ENCODE measurements at regions not wholly inside any gene's neighbourhood (a gene's known extent, or its start where the extent isn't known, plus 50 kb on each side); places are given as distances from the start of the nearest gene placed in this dataset.
"Not testable (repeated sequence)": the region's sequence is repeated elsewhere in the genome, so short reads cannot be mapped to it uniquely, and the experiment has no call there.

- DNase-seq (ENCODE audit: low read depth, low spot score), result no peak
Measured at GRCh38 chr4:97359826-97360225, 783.5 kb downstream of the STPG2 start.

DNA sequence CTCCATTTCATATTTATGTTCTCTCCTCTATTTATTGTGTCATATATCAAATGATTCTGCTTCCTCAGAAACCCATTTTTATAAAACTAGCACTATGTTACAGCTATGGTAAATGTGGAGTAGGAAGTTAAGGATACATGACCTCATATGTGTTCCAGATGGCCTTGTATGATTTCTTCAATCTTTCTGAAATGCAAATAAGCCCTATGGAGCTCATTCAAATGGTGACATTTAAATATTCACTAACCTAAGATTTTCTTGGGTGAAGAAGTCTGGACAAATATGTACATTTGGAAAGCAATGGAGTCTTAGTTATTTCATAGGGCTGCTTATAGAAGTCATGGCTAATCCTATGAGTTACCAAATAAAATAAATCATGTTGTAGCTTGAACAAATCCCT lies 782.5 kb downstream of the STPG2 start:
- no peak for DNase-seq (ENCODE audit: low read depth, low spot score)

DNA sequence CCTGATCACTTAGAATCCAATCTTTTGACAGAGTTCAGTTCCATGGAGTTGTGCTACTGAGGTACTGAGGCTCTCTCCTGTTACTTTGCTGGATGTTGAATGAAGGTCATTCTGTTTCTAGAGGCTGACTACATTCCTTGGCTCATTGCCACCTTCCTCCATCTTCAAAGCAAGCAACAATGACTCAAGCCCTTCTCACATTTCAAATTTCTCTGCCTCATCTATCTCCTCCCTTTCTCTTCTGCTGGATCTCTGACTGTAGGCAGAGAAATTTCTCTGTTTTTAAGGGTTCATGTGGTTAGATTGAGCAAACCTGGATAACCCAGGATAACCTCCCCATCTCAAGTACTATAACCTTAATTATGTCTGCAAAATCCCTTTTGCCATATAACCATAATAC lies 775.4 kb downstream of the STPG2 start:
- no peak for DNase-seq (ENCODE audit: low read depth, low spot score)

- DNase-seq (ENCODE audit: low read depth, low spot score), result no peak
Measured at GRCh38 chr4:97370568-97370967, 772.7 kb downstream of the STPG2 start.

- DNase-seq (ENCODE audit: low read depth, low spot score), result no peak
Measured at GRCh38 chr4:97374526-97374925, 768.8 kb downstream of the STPG2 start.

DNA sequence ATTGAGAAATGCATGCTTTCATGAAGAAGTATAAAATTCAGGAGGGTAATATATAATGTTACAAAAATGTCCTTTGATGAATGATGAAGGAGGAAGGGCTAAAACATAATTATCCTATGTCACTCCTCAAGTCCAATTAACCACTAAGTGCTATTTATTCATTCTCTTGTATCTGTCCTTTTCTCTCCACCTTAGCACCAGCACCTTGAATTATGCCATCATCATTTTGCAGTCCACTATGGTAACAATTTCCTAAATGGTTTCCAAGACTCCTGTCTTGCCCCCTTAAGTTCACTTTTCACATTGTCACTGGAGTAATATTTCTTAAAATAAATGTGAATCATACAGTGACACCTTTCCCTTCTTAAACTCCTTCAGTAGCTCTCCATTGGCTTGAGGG lies 756.3 kb downstream of the STPG2 start:
- no peak for DNase-seq (ENCODE audit: low read depth, low spot score)

DNA sequence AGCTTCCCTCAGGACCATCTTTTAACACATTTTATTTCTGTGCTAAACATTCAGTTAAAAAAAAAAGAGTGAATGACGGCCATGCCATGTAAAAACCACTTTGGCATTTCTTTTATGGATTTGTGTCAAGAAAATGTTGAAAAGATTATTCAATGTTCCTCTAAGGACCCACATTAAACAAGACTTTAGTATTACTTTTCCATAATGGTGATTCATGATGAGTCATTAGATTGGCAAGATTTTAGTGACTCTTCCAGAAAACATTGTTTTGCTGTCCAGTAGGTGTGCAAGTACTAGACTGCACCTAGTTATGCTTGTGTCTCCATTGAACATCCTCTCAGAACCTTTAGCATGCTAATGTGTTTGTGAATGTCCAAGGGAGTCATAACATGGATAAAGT lies 748.6 kb downstream of the STPG2 start:
- DNase-seq (ENCODE audit: low read depth, low spot score), result no peak

- DNase-seq (ENCODE audit: low read depth, low spot score), result no peak
Measured at GRCh38 chr4:97396097-97396496, 747.2 kb downstream of the STPG2 start.

- DNase-seq (ENCODE audit: low read depth, low spot score), result no peak
Measured at GRCh38 chr4:97396605-97397004, 746.7 kb downstream of the STPG2 start.

- DNase-seq (ENCODE audit: low read depth, low spot score), result no peak
Measured at GRCh38 chr4:97404876-97405523, 738.3 kb downstream of the STPG2 start.

DNA sequence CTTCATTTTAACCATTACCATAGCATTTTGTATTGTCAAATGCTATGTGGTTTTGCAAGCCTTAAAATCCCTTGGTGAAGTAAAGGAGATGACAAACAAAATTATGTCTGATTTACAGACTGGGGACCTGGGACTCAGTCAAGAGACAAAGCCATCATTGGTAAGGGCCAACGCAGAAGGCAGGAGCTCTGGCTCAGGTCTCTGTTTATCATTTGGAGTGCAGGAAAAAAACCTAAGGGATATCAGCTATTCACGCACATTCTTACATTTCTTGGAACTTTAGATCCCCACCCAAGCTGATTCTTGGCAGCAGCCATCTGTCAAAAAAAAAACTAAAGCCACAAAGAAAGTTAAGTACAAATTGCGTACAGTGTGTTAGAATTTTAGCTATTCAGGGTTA lies 731.9 kb downstream of the STPG2 start:
- DNase-seq (ENCODE audit: low read depth, low spot score), result no peak

- DNase-seq (ENCODE audit: low read depth, low spot score), result no peak
Measured at GRCh38 chr4:97412331-97412730, 730.9 kb downstream of the STPG2 start.

DNA sequence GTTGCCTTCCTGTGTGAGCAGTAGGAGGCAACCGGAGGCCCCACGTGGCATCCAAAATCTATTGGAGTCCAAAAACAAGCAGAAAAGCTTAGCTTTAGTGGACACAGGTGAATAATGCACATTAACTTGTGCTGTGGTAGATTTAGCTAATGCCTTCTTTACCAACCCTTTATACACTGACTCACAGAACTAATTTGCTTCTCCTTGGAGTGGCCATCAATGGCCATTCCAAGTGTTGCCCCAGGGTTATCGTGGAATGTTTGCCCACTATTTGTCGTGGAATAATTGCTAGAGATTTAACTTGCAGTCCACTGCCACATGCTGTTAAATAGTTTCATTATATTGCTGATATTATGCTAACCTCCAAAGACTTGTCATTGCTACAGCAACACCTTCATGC lies 729.1 kb downstream of the STPG2 start:
- DNase-seq (ENCODE audit: low read depth, low spot score), result no peak

GRCh38 chr4:97432551-97432950 lies 710.7 kb downstream of the STPG2 start:
- no peak for DNase-seq (ENCODE audit: low read depth, low spot score)

GRCh38 chr4:97437998-97438705 lies 705.1 kb downstream of the STPG2 start:
- not testable (repeated sequence) for DNase-seq (ENCODE audit: low read depth, low spot score)

DNA sequence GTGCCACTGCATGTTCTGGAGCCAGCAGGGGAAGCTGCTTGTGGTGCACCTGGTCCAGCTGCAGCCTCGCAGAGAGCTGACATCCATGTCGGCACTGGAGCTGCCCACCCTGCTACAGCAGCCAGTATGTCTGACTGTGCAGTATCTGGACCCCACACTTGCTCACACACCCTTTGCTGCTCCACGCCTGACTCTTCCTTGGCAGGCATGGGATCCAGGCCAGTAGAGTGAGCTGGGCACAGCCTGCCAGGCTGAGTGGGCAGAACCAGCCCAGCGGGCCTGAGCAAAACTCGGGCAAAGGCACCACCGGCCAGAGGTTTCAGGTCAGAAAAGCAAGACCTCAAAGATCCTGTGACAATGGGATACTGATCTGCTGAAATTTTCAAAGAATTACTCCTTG lies 690.1 kb downstream of the STPG2 start:
- no peak for DNase-seq (ENCODE audit: low read depth, low spot score)

GRCh38 chr4:97457253-97457652 lies 686.0 kb downstream of the STPG2 start:
- DNase-seq (ENCODE audit: low read depth, low spot score), result no peak

DNA sequence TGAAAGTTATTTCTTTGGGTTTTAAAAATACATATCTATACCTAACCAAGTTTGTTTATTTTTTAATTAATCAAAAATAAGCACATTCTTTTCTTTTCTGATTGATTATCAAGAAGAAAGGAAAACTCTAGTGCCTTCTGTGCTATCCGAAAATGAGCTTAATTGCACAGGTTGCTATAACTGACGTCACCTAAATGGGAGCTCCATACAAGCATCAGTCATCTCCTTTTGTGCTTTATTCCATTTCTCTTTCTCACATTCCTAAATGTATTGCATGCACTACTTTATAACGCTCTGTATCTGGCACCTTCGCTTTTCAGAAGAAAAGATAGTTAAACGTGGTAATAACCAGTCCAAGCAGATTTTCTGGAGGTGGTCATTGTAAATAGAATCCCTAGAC lies 675.0 kb downstream of the STPG2 start:
- DNase-seq (ENCODE audit: low read depth, low spot score), result no peak

DNA sequence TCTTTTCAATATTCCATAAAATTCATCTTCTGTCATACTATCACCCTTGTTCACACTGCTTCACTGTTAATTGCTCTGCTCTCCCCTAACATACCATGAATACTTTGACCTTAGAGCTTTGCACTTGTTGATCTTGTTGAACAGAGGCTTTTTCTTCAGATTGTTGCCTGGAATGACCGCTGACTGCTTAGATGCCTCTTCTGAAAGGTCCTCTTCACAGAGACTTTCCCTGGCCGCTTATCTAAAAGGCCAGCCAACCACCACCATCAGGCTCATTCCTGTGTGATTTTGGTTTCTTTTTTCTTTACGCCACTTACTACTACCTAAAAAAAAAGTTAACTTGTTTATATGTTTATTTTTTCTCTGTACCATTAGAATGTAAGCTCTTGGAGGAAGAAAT lies 667.7 kb downstream of the STPG2 start:
- no peak for DNase-seq (ENCODE audit: low read depth, low spot score)

DNA sequence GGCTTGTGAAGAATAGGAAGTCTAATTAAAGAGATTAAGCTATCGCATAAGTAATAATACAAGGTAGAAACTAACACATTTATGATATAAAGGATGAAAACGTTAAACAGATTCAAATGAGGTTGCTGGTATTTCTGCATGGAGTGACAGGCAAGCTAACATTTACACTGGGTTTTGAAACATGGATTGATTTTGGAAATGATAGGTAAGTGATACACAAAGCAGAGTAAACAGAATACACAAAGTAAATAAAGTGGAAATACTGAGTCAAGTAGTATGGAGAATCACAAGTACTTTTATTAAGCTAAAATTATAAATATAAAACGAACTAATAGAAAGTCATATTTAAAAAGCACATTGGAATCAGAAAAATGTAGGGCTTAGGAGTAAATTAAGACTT lies 665.3 kb downstream of the STPG2 start:
- no peak for DNase-seq (ENCODE audit: low read depth, low spot score)

DNA sequence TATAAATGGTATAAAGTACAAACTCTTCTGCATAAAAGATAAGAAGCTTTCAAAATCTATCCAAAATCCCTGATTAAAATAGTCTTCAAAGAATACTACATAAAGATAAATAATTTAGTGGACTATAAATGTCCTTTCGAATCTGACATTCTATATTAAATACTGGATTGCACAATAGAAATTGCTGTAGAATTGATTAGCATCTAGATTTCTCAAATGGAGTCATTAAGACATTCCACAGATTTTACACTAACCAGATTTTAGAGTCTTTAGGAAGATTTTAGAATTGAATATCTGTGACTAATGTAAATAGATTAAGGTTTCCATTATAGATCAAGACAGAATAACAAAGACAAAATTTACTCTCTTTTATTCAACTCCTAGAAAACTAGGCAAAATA lies 663.9 kb downstream of the STPG2 start:
- no peak for DNase-seq (ENCODE audit: low read depth, low spot score)

GRCh38 chr4:97491856-97492255 lies 651.4 kb downstream of the STPG2 start:
- no peak for DNase-seq (ENCODE audit: low read depth, low spot score)

GRCh38 chr4:97493815-97494518 lies 649.3 kb downstream of the STPG2 start:
- DNase-seq (ENCODE audit: low read depth, low spot score), result no peak

Measured in ELF-1 (cell line).